Neural progenitor cell (in vitro differentiated cells): ENCODE measurements at regions not wholly inside any gene's neighbourhood (a gene's known extent, or its start where the extent isn't known, plus 50 kb on each side); places are given as distances from the start of the nearest gene placed in this dataset.

Experiments
- EZH2 ChIP-seq: fragments of 200-600 bp; sonication (generic); IDR thresholded peaks from 2 replicates; pipeline ENCODE4 v1.6.1; 2017; ENCODE audit warnings: antibody characterized with exemption, mild to moderate bottlenecking, moderate library complexity
- TF ChIP-seq, protein P1 (sequence below): fragments of 200-600 bp; sonication (generic); IDR thresholded peaks from 2 replicates; pipeline ENCODE4 v1.5.1; 2017; ENCODE audit warnings: antibody characterized with exemption, mild to moderate bottlenecking

DNA sequence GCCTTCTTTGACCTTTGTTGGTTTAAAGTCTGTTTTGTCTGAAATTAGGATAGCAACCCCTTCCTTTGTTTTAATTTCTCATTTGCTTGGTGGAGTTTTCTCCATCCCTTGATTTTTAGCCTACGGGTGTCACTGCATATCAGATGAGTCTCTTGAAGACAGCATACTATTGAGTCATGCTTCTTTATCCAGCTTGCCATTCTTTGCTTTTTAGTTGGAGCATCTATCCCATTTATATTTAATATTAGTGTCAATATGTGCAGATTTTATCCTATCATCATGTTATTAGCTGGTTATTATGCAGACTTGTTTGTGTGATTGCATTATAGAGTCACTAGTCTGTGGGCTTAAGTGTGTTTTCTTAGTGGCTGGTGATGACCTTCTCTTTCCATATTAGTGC is 622.2 kb downstream of the MMUT start:
- TF ChIP-seq, protein P1, sequence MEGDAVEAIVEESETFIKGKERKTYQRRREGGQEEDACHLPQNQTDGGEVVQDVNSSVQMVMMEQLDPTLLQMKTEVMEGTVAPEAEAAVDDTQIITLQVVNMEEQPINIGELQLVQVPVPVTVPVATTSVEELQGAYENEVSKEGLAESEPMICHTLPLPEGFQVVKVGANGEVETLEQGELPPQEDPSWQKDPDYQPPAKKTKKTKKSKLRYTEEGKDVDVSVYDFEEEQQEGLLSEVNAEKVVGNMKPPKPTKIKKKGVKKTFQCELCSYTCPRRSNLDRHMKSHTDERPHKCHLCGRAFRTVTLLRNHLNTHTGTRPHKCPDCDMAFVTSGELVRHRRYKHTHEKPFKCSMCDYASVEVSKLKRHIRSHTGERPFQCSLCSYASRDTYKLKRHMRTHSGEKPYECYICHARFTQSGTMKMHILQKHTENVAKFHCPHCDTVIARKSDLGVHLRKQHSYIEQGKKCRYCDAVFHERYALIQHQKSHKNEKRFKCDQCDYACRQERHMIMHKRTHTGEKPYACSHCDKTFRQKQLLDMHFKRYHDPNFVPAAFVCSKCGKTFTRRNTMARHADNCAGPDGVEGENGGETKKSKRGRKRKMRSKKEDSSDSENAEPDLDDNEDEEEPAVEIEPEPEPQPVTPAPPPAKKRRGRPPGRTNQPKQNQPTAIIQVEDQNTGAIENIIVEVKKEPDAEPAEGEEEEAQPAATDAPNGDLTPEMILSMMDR: no peak
- TF ChIP-seq EZH2: no peak
